HCT116 (cell line): ENCODE measurements at regions not wholly inside any gene's neighbourhood (a gene's known extent, or its start where the extent isn't known, plus 50 kb on each side); places are given as distances from the start of the nearest gene placed in this dataset.

ENCODE experiments used
- ATAC-seq: fragments of 200-7000 bp; cut with Tn5 transposase; 2 replicates; pipeline ENCODE4 v1.9.1; 2020; ENCODE audit warnings: mild to moderate bottlenecking, moderate library complexity
- BruUV-seq: library from RNA; stranded (reverse); fragments of 400-500 nt; replicated peaks from 2 replicates; lab custom pipeline; 2021; lab: Mats Ljungman, UMichigan
- CTCF ChIA-PET: fragments of 300-600 bp; sonication (Branson Sonifier 250); formaldehyde crosslinking; loops from one replicate; lab custom pipeline; 2021; ENCODE audit warnings: antibody characterized with exemption; lab: Charles Lee
- POLR2A ChIA-PET: fragments of 300-600, 350-600 bp; sonication (Branson Sonifier 250); formaldehyde crosslinking; loops from one replicate; lab custom pipeline; 2021; ENCODE audit warnings: antibody characterized with exemption; lab: Charles Lee
- RAD21 ChIA-PET, 2 experiments: fragments of 300-600 bp; sonication (Branson Sonifier 250); formaldehyde crosslinking; loops; one replicate each; lab custom pipeline; 2023; ENCODE audit warnings: low total read pairs in 2 of 2; ENCODE audit not compliant: uncharacterized antibody in 2 of 2, unreplicated experiment in 2 of 2, low non-redundant PET in 1 of 2; lab: Charles Lee
- DNase-seq: peaks from one replicate; pipeline ENCODE4 v3.0.0-alpha.2; 2010; ENCODE audit warnings: low read depth, low spot score
- H2AFZ ChIP-seq: fragments of 200-600 bp; shearing (Covaris generic), sonication (generic); 2 replicates; pipeline ENCODE4 v1.6.1; 2017; ENCODE audit warnings: low read depth, mixed run types, mixed read lengths, antibody characterized with exemption, low read length; ENCODE audit not compliant: poor library complexity, severe bottlenecking
- H3K27ac ChIP-seq: 2 replicates; pipeline ENCODE4 v1.5.1; 2012; ENCODE audit warnings: low read depth, low read length
- H3K27me3 ChIP-seq: fragments of 200-600 bp; sonication (generic); 2 replicates; pipeline ENCODE4 v1.6.1; 2016; ENCODE audit warnings: mixed run types, low read length, mixed read lengths; ENCODE audit not compliant: insufficient read depth
- H3K36me3 ChIP-seq, 2 experiments: fragments of 200-500 bp in 1 of 2; fragments of 200-600 bp in 1 of 2; sonication (Bioruptor generic) in 1 of 2; sonication (generic) in 1 of 2; 2 replicates each; pipeline versions ENCODE4 v1.5.1 to v1.6.1; 2014 to 2016; ENCODE audit warnings: low read length in 2 of 2, inconsistent platforms in 1 of 2, mixed read lengths in 1 of 2, mixed run types in 1 of 2; ENCODE audit not compliant: insufficient read depth in 2 of 2, control insufficient read depth in 1 of 2
- H3K4me1 ChIP-seq, 2 experiments: fragments of 200-600 bp in 1 of 2; sonication (generic) in 1 of 2; 2 replicates each; pipeline versions ENCODE4 v1.5.1 to v1.6.1; 2012 to 2017; ENCODE audit warnings: low read length in 2 of 2, inconsistent platforms in 1 of 2, mild to moderate bottlenecking in 1 of 2, mixed read lengths in 1 of 2, mixed run types in 1 of 2, moderate library complexity in 1 of 2; ENCODE audit not compliant: insufficient read depth in 2 of 2, control insufficient read depth in 1 of 2
- H3K4me2 ChIP-seq: fragments of 200-600 bp; sonication (generic); 2 replicates; pipeline ENCODE4 v1.6.1; 2017; ENCODE audit warnings: mixed run types, low read length, mixed read lengths
- H3K4me3 ChIP-seq, 2 experiments: fragments of 200-600 bp in 1 of 2; sonication (generic) in 1 of 2; replicated peaks in 1 of 2; 2 replicates each; pipeline ENCODE4 v1.5.1; 2011 to 2016; ENCODE audit warnings: low read length in 2 of 2, control low read depth in 1 of 2, low read depth in 1 of 2, mild to moderate bottlenecking in 1 of 2, mixed read lengths in 1 of 2, mixed run types in 1 of 2
- H3K79me2 ChIP-seq: fragments of 200-600 bp; sonication (generic); 2 replicates; pipeline ENCODE4 v1.6.1; 2017; ENCODE audit warnings: mild to moderate bottlenecking, mixed run types, low read length, moderate library complexity, mixed read lengths; ENCODE audit not compliant: insufficient read depth
- H3K9ac ChIP-seq: fragments of 200-600 bp; sonication (generic); 2 replicates; pipeline ENCODE4 v1.6.1; 2016; ENCODE audit warnings: low read length, mixed read lengths
- H3K9me2 ChIP-seq: fragments of 200-600 bp; sonication (generic), shearing (Covaris generic); 2 replicates; pipeline ENCODE4 v1.6.1; 2017; ENCODE audit warnings: mixed run types, mild to moderate bottlenecking, moderate library complexity; ENCODE audit not compliant: insufficient read depth
- H3K9me3 ChIP-seq, 2 experiments: fragments of 200-500 bp in 1 of 2; fragments of 200-600 bp in 1 of 2; sonication (Bioruptor generic) in 1 of 2; sonication (generic) in 1 of 2; 2 replicates each; pipeline ENCODE4 v1.6.1; 2014 to 2017; ENCODE audit warnings: low read length in 2 of 2, mixed read lengths in 2 of 2, inconsistent platforms in 1 of 2, low read depth in 1 of 2, mild to moderate bottlenecking in 1 of 2, mixed run types in 1 of 2, moderate library complexity in 1 of 2; ENCODE audit not compliant: control insufficient read depth in 1 of 2, insufficient read depth in 1 of 2
- H4K20me1 ChIP-seq: fragments of 200-600 bp; sonication (generic), shearing (Covaris generic); 2 replicates; pipeline ENCODE4 v1.6.1; 2017; ENCODE audit warnings: mixed run types, mild to moderate bottlenecking, moderate library complexity; ENCODE audit not compliant: insufficient read depth
- CBX3 ChIP-seq: IDR thresholded peaks from 2 replicates; pipeline ENCODE4 v1.6.1; 2012; ENCODE audit warnings: low read depth
- ELF1 ChIP-seq: IDR thresholded peaks from 2 replicates; pipeline ENCODE4 v1.6.1; 2012; ENCODE audit warnings: low read depth, borderline replicate concordance
- EZH2 ChIP-seq: fragments of 200-600 bp; sonication (generic); IDR thresholded peaks from 2 replicates; pipeline ENCODE4 v1.6.1; 2017; ENCODE audit warnings: antibody characterized with exemption, mixed run types
- EZH2phosphoT487 ChIP-seq: fragments of 200-600 bp; IDR thresholded peaks from 2 replicates; pipeline ENCODE4 v1.6.1; 2018; ENCODE audit warnings: antibody characterized with exemption, borderline replicate concordance
- SRF ChIP-seq: IDR thresholded peaks from 2 replicates; pipeline ENCODE4 v1.6.1; 2012; ENCODE audit warnings: low read depth
- TCF7L2 ChIP-seq: IDR thresholded peaks from 2 replicates; pipeline ENCODE4 v1.7.0; 2011; ENCODE audit warnings: borderline replicate concordance, inconsistent platforms; ENCODE audit not compliant: insufficient read depth, insufficient read length; ENCODE audit errors: extremely low read depth
- ZBTB33 ChIP-seq: IDR thresholded peaks from 2 replicates; pipeline ENCODE4 v1.6.1; 2011; ENCODE audit warnings: mild to moderate bottlenecking, low read length, moderate library complexity; ENCODE audit not compliant: insufficient replicate concordance; ENCODE audit errors: extremely low read depth
- ZFX ChIP-seq: fragments of 450-650 bp; IDR thresholded peaks from 2 replicates; pipeline ENCODE4 v1.6.1; 2017
- intact Hi-C: fragments of 100-400 bp; cut with micrococcal nuclease; formaldehyde crosslinking; loops from 2 replicates; pipeline ENCODE4 v1.10.0; 2022
- TF ChIP-seq, protein P1 (sequence below): IDR thresholded peaks from 2 replicates; pipeline ENCODE4 v1.6.1; 2012

GRCh38 chr7:70884809-70885208, 247.1 kb upstream of the GALNT17 start:
- POLR2A ChIA-PET = no interaction called here
- no peak for ATAC-seq
- Histone ChIP-seq H3K4me2 (no peak overlapping the region), H3K9ac (no peak overlapping the region), H3K36me3 (no peaks in the 10 kb centered on the region), H3K27ac (no peak overlapping the region), H3K4me1 (no peaks in the 10 kb centered on the region), H3K9me3 (peaks cover 0 to 22% of the 10 kb centered on the region in 2 experiments; a peak in 2 of 4 replicates), H2AFZ (no peak overlapping the region), H4K20me1 (no peaks in the 10 kb centered on the region), H3K27me3 (no peaks in the 10 kb centered on the region), H3K9me2 (no peaks in the 10 kb centered on the region), H3K4me3 (no peak overlapping the region), H3K79me2 (no peaks in the 10 kb centered on the region)
- intact Hi-C loops = no loop called here
- BruUV-seq = no TSS peak
- CTCF ChIA-PET = no interaction called here
- RAD21 ChIA-PET = no interaction called here
- DNase-seq = no peak
- no peak for TF ChIP-seq ELF1
- TF ChIP-seq ZFX = no peak
- no peak for TF ChIP-seq SRF
- TF ChIP-seq CBX3 = no peak
- TF ChIP-seq EZH2 = no peak
- TF ChIP-seq EZH2phosphoT487 = no peak
- TF ChIP-seq, protein P1, sequence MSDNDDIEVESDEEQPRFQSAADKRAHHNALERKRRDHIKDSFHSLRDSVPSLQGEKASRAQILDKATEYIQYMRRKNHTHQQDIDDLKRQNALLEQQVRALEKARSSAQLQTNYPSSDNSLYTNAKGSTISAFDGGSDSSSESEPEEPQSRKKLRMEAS = no peak
- no peak for TF ChIP-seq ZBTB33
- no peak for TF ChIP-seq TCF7L2
